GM18907 (cell line): ENCODE measurements at regions not wholly inside any gene's neighbourhood (a gene's known extent, or its start where the extent isn't known, plus 50 kb on each side); places are given as distances from the start of the nearest gene placed in this dataset.
"Not testable (repeated sequence)": the region's sequence is repeated elsewhere in the genome, so short reads cannot be mapped to it uniquely, and the experiment has no call there.

ENCODE experiments used
- ATAC-seq: cut with Tn5 transposase; IDR thresholded peaks from one replicate; pipeline ENCODE4 v1.9.1; 2021; ENCODE audit warnings: mild to moderate bottlenecking, moderate library complexity; ENCODE audit not compliant: unreplicated experiment

GRCh38 chr22:49391436-49391835 lies 436.2 kb downstream of the BRD1 start:
- ATAC-seq: no peak

- no peak for ATAC-seq
Observed at GRCh38 chr22:49390954-49391353, 436.7 kb downstream of the BRD1 start.

GRCh38 chr22:49383909-49384308 lies 443.8 kb downstream of the BRD1 start:
- ATAC-seq: not testable (repeated sequence)

DNA sequence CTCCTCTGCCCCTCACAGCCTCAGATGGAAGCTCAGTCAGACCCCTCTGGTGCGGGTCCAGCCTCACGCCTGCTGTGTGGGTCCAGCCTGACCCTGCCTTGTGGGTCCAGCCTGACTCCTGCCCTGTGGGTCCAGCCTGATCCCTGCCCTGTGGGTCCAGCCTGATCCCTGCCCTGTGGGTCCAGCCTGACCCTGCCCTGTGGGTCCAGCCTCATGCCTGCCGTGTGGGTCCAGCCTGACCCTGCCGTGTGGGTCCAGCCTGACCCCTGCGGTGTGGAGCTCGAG lies 445.3 kb downstream of the BRD1 start:
- no peak for ATAC-seq

DNA sequence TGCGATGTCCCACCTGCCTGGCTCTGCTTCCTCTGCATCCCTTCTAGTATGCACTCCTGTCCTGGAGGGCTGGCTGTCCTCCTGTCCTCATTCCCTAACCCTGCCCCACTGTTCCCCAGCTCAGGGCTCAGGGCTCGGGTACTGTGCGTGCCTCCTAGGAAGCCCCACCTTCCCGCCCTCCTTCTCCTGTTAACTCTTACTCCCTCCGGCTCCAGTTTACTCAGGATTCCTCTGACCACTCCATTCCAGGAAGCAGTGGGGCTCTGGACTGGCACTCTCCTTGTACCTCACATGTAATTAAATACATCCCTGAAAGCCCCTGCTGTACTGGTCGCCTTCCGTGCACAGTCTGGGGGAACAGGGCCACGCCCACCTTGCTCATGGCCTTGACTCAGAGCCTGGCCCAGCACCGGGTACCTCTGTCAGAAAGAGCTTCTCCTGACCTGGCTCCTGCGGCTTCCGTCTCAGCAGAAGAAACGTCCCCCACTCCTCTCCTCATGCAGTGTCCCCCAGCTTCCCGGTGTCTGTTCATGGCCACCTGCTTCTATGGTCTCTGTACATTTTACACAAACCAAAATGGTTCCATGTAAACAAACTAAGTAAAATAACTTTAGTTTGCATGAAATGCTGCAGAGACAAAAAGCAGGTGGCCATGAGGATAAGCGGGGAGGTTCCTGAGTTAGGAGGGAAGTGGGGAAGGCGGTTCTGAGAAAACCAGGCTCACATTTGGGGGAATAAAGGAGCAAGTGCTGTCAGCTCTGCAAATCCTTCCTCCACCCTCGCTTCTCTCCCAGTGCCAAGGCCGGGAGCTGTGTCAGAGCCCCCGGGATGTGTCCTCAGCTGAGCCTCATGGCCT lies 445.9 kb downstream of the BRD1 start:
- no peak for ATAC-seq

- ATAC-seq: no peak
Observed at GRCh38 chr22:49380828-49381114, 446.9 kb downstream of the BRD1 start.

- ATAC-seq: no peak
Observed at GRCh38 chr22:49380095-49380827, 447.4 kb downstream of the BRD1 start.

- ATAC-seq: no peak
Observed at GRCh38 chr22:49377306-49377705, 450.4 kb downstream of the BRD1 start.

DNA sequence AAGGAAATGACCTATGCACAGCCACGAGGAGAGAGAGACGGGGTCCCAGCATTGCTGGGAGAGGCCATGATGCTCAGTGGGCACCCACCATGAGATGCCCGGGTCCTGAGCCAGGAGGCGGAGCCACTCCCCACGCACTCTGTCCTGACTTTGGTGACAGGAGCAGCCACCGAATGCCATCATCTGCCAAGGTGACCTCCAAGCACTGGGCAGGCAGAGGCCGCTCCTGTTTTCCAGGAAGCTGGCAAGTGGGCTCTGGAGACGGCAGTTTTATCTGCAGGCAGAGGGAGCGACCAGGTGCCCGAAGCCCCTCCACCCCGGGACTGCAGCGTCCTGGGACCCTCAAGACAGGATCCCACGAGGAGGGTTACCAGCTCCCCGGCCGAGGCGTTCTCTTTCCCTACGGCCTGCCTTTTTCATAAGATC lies 453.9 kb downstream of the BRD1 start:
- no peak for ATAC-seq

DNA sequence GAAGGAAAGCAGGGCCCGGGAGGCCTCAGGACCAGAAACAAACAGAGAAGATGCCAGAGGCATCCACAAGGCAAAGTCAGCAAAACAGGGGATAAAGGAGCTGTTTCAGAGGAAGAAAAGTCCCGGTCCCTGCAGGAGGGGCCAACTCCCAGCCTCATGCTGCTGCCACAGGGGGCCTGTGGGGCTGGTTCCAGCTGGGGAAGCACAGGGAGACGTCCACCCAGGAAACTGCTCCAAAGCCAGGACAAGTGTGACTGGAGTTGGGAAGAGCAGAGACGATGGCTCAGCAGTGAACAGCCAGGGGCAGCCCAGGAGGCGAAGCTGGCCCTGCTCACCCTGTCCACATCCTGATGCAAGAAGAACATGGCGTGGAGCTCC lies 454.4 kb downstream of the BRD1 start:
- no peak for ATAC-seq

DNA sequence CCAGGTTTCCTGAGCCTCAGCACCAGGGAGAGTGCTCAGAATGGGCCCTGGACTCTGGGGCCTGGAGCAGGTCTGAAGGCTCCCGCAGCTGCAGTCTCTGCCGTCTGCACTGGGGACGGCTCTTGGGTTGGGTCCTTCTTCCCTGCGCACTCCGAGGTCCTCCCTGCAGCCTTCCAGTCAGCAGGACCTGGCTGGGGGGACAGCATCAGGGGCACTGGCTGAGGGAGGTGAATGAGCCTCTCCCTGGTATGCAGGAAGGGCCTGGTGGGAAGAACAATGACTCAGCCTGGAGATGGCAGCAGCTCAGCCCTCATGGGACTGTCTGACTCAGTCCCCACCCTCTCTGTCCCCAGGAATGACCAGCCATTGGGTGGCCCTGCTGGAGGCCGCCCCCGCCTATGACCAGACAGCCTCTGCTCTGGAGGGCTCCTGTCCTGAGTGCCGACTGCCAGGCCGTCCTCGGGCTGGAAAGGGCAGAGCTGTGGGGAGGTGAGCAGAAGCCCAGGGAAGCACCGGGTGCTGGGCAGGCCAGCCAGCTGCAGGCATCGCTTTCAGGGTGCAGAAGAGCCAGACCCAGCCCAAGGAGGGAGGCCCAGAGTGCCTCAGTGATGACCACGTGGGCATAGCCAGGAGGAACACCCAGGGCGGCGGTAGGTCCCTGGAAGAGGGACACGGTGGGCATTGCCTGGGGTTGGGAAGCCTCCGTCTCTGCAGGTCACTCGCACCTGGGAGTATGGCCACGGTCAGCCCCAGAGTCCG lies 455.0 kb downstream of the BRD1 start:
- ATAC-seq: no peak

DNA sequence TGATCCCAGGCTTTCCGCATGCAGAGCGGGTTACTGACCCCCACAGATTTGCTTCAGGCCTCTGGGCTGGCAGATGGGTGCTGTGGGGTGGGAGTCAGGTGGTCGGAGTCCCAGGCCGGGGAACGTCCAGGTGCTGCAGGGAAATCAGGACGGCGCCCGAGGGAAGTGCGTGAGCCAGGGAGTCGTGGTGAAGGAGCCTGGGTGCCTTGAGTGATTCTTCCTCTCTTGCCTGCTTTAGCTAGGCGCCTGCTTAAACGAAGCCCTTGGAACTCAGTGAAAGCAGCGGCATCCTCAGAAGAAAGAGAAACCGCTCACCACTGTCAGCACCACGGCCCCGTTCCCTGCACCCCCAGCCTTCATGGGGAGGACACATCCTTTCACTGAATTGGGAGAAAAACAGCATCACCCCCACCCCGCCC lies 455.6 kb downstream of the BRD1 start:
- ATAC-seq: no peak

GRCh38 chr22:49371325-49372110 lies 456.2 kb downstream of the BRD1 start:
- no peak for ATAC-seq

- ATAC-seq: no peak
Observed at GRCh38 chr22:49370627-49371301, 456.9 kb downstream of the BRD1 start.

DNA sequence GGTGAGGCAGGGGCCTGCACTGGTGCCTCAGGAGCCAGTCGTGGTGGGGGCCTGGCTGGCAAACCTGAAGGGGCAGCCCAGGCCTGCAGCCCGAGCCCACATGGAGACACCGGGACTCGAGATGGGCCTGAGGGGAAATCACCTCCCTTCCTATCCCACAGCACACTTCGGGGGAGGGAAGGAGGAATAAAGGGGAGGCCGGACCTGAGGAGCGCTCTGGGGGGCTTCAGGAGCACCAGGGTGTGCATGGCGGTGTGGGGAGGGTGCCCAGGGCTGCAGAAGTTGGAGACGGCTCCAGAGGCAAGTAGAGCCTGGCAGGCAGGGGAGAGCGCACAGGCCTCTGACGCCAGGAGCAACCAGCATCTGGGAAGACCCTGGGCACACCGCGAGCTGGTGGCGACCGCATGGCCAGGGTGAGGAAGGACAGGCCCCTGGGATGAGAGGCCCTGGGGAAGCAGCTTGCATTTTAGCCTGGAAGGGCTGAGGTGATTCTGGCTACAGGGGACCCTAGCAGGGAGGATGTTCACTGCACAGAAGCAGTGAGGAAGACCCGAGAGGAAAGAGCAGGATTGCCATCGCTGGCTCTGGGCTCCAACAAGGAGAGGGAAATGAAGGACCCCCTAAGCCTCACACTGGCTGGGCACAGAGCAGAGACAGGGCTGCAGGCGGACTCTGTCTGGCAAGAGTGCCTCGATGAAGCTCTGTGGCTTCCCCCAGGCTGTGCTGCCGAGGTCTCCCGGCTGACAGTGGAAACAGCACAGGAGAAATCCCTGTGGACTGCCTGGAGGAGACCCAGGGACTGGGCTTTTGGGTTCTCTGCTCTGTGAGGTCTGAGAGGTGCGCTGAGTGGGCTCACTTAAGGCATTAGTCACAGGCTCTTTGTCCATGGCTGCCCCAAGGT lies 457.7 kb downstream of the BRD1 start:
- no peak for ATAC-seq

DNA sequence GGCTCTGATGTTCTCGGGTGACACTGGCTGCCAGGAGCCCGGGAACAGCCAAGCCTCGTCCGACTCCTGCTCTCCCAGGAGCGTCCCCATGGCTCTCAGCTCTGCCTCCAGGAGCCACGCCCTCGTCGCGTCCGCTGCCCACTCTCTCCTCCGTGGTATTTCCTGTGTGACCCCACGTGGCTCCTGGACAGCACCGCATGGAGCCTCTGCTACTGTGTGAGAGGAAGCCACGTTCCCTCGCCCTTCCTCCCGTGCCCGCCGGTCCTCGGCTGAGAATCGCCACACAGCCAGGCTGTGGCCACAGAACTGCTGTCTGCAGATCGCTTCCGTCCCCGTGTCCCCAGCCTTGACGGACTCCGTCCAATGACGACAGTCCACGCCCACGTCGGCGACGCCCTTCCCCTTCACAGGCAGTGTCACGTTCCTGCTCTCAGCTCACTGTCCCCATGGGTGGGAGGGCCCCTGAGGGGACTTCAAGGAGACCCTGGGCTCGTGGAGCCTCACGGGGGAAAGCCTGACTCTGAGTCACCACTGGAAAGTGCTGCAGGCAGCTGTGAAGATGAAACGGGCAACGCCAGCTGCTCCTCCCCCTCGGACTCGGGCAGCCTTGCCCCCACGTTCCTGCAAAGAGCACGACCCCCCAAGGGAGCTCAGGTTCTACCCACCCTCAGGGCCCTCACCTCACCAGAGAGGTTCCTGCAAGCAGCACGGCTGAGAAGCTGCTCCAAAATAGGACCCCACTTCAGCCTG lies 458.5 kb downstream of the BRD1 start:
- no peak for ATAC-seq

DNA sequence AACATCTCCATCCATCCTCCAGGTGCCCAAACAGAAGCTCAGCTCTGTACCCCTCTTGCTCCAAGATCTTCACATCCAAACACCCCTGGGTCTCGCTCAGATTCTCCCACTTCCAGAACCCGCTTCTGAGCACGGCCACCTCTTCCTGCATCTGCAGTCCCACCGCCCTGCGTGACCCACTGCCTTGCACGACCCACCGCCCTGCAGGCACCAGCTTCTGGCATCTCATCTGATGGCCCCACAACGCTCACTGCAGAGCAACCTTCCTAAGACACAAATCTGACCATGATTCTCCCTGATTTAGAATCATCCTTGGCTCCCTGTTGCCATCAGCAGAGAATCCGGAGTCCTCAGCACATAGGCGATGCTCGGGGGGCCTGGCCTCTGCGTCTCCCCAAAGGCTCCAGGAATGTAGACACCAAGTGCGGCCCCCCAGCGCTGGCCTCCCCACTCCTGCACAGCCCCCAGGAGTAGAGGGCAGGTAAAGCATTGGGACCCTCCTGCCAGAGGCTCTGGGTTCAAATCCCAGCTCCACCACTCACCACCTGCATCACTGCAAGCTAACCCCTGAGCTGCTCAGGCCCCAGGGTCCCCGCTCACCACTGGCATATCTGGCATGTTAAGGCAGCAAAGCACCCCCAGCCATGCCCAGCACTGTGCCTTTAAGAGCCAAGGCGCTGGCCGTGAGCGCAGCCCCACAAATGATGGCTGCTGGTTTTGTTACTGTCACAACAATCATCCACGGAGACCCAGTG lies 459.3 kb downstream of the BRD1 start:
- no peak for ATAC-seq

GRCh38 chr22:49367041-49367697 lies 460.5 kb downstream of the BRD1 start:
- no peak for ATAC-seq
